Mammary epithelial cell (primary cell): ENCODE measurements at regions not wholly inside any gene's neighbourhood (a gene's known extent, or its start where the extent isn't known, plus 50 kb on each side); places are given as distances from the start of the nearest gene placed in this dataset.

ENCODE experiments used
- EZH2 ChIP-seq: IDR thresholded peaks from 2 replicates; pipeline ENCODE4 v1.6.1; 2012; ENCODE audit warnings: low read length, inconsistent platforms, borderline replicate concordance
- TF ChIP-seq, protein P1 (sequence below), 2 donors: IDR thresholded peaks in 1 of 2; conservative IDR thresholded peaks in 1 of 2; 2 replicates each; pipeline ENCODE4 v1.5.1; 2011 to 2012; ENCODE audit warnings: inconsistent platforms in 2 of 2, low read length in 2 of 2, mild to moderate bottlenecking in 2 of 2, control low read depth in 1 of 2, low read depth in 1 of 2; ENCODE audit not compliant: insufficient read depth in 1 of 2; ENCODE audit errors: extremely low read depth in 1 of 2

DNA sequence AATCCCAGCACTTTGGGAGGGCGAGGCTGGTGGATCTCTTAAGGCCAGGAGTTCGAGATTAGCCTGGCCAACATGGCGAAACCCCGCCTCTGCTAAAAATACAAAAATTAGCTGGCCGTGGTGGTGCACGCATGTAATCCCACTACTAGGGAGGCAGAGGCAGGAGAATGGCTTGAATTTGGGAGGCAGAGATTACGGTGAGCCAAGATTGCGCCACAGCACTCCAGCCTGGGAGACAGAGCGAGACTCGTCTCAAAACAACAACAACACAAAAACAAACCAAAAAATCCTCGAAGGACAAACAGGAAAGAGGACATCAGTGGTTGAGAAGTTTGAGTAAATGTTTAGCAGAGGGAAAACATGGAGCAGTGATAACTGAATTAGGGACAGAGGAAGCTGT is 52.3 kb upstream of the FAM3C start:
- TF ChIP-seq, protein P1, sequence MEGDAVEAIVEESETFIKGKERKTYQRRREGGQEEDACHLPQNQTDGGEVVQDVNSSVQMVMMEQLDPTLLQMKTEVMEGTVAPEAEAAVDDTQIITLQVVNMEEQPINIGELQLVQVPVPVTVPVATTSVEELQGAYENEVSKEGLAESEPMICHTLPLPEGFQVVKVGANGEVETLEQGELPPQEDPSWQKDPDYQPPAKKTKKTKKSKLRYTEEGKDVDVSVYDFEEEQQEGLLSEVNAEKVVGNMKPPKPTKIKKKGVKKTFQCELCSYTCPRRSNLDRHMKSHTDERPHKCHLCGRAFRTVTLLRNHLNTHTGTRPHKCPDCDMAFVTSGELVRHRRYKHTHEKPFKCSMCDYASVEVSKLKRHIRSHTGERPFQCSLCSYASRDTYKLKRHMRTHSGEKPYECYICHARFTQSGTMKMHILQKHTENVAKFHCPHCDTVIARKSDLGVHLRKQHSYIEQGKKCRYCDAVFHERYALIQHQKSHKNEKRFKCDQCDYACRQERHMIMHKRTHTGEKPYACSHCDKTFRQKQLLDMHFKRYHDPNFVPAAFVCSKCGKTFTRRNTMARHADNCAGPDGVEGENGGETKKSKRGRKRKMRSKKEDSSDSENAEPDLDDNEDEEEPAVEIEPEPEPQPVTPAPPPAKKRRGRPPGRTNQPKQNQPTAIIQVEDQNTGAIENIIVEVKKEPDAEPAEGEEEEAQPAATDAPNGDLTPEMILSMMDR (conservative IDR thresholded peaks at IDR 0.05 in 1 of 2, IDR thresholded peaks at IDR 0.05 in 1 of 2; ENCODE audit: extremely low read depth in 1 of 2, insufficient read depth in 1 of 2, low read depth in 1 of 2, low read length in 2 of 2): no peak
- TF ChIP-seq EZH2: no peak
